ENCODE measurements at regions not wholly inside any gene's neighbourhood (a gene's known extent, or its start where the extent isn't known, plus 50 kb on each side); places are given as distances from the start of the nearest gene placed in this dataset.

GRCh38 chr5:139733698-139734538 lies 61.7 kb upstream of the PSD2 start:
- H3K36me3 ChIP-seq (ENCODE audit: control insufficient read depth in 1 of 2, insufficient read depth in 2 of 2, low read length in 2 of 2) = no peaks in the 10 kb centered on the region
- no peaks in the 10 kb centered on the region for H3K9me2 ChIP-seq (ENCODE audit: insufficient read depth)
- H3K9ac ChIP-seq (ENCODE audit: low read length) = no peak overlapping the region
- no peaks in the 10 kb centered on the region for H4K20me1 ChIP-seq (ENCODE audit: insufficient read depth)
- no peak overlapping the region; the same call in 1 of the 2 replicates for H3K27ac ChIP-seq (ENCODE audit: low read depth, low read length)
- H3K4me1 ChIP-seq (ENCODE audit: control insufficient read depth in 1 of 2, insufficient read depth in 2 of 2, low read length in 2 of 2) = peaks cover 11 to 14% of the 10 kb centered on the region in 2 experiments; a peak in 3 of 4 replicates
- no TSS peak for BruUV-seq (replicated peaks)
- CTCF ChIA-PET = no interaction called here
- H3K4me3 ChIP-seq (replicated peaks in 1 of 2; ENCODE audit: low read depth in 1 of 2, low read length in 2 of 2) = no peak overlapping the region
- no peaks in the 10 kb centered on the region for H3K27me3 ChIP-seq (ENCODE audit: insufficient read depth, low read length)
- POLR2A ChIA-PET = no interaction called here
- ATAC-seq (peak; percentile 76), DNase-seq (ENCODE audit: low read depth, low spot score) (no peak)
- H2AFZ ChIP-seq (ENCODE audit: low read depth, low read length, poor library complexity, severe bottlenecking) = no peak overlapping the region
- TF ChIP-seq REST (IDR thresholded peaks at IDR 0.05; ENCODE audit: low read depth) (no peak), CBX3 (IDR thresholded peaks at IDR 0.05; ENCODE audit: low read depth) (no peak), RAD21 (IDR thresholded peaks at IDR 0.05; ENCODE audit: low read depth) (no peak), EZH2phosphoT487 (IDR thresholded peaks at IDR 0.05; ENCODE audit: borderline replicate concordance) (no peak), JUND (IDR thresholded peaks at IDR 0.05) (no peak), SP1 (IDR thresholded peaks at IDR 0.05; ENCODE audit: low read depth) (no peak), ATF3 (IDR thresholded peaks at IDR 0.05) (no peak), EZH2 (IDR thresholded peaks at IDR 0.05) (no peak), YY1 (IDR thresholded peaks at IDR 0.05; ENCODE audit: extremely low read depth, insufficient replicate concordance, low read depth, low read length) (no peak), ELF1 (IDR thresholded peaks at IDR 0.05; ENCODE audit: borderline replicate concordance, low read depth) (no peak)
- H3K79me2 ChIP-seq (ENCODE audit: insufficient read depth, low read length) = no peaks in the 10 kb centered on the region
- no peaks in the 10 kb centered on the region for H3K9me3 ChIP-seq (ENCODE audit: control insufficient read depth in 1 of 2, insufficient read depth in 1 of 2, low read depth in 1 of 2, low read length in 2 of 2)
- H3K4me2 ChIP-seq (ENCODE audit: low read length) = no peak overlapping the region
- RAD21 ChIA-PET (ENCODE audit: low non-redundant PET in 1 of 2, low total read pairs in 2 of 2, uncharacterized antibody in 2 of 2, unreplicated experiment in 2 of 2) = no interaction called here
- intact Hi-C loops (cut with micrococcal nuclease) = no loop called here
